Fibroblast of lung (primary cell): ENCODE measurements at regions not wholly inside any gene's neighbourhood (a gene's known extent, or its start where the extent isn't known, plus 50 kb on each side); places are given as distances from the start of the nearest gene placed in this dataset.

Source experiments
- DNase-seq, 2 donors: peaks; one replicate each; pipeline versions ENCODE4 v3.0.0 to v3.0.0-alpha.2; 2010; ENCODE audit warnings: low read depth in 2 of 2
- H2AFZ ChIP-seq: 2 replicates; pipeline ENCODE4 v1.5.1; 2012; ENCODE audit warnings: low read length, control low read depth, inconsistent platforms
- H3K27ac ChIP-seq: 2 replicates; pipeline ENCODE4 v1.5.1; 2011; ENCODE audit warnings: low read length, control low read depth; ENCODE audit not compliant: insufficient read depth
- H3K27me3 ChIP-seq: 2 replicates; pipeline ENCODE4 v1.5.1; 2011; ENCODE audit warnings: mild to moderate bottlenecking, low read length; ENCODE audit not compliant: control insufficient read depth, insufficient read depth
- H3K36me3 ChIP-seq: 2 replicates; pipeline ENCODE4 v1.5.1; 2011; ENCODE audit warnings: low read length; ENCODE audit not compliant: control insufficient read depth, insufficient read depth
- H3K4me1 ChIP-seq: 2 replicates; pipeline ENCODE4 v1.5.1; 2011; ENCODE audit warnings: low read length; ENCODE audit not compliant: control insufficient read depth, insufficient read depth; ENCODE audit errors: extremely low read depth
- H3K4me2 ChIP-seq: 2 replicates; pipeline ENCODE4 v1.5.1; 2011; ENCODE audit warnings: low read length, control low read depth; ENCODE audit not compliant: insufficient read depth; ENCODE audit errors: extremely low read depth
- H3K4me3 ChIP-seq, 4 experiments: fragments of 200-600 bp in 1 of 4; sonication (generic) in 1 of 4; replicated peaks in 1 of 4; 2 replicates each; pipeline ENCODE4 v1.5.1; 2011 to 2016; ENCODE audit warnings: low read length in 4 of 4, low read depth in 3 of 4, mild to moderate bottlenecking in 3 of 4, control low read depth in 2 of 4, inconsistent platforms in 1 of 4, mixed read lengths in 1 of 4; ENCODE audit not compliant: insufficient read depth in 1 of 4; ENCODE audit errors: control extremely low read depth in 1 of 4
- H3K79me2 ChIP-seq: 2 replicates; pipeline ENCODE4 v1.5.1; 2012; ENCODE audit warnings: mild to moderate bottlenecking, low read length, inconsistent platforms; ENCODE audit not compliant: control insufficient read depth, insufficient read depth
- H3K9ac ChIP-seq: 2 replicates; pipeline ENCODE4 v1.5.1; 2011; ENCODE audit warnings: mild to moderate bottlenecking, low read length, control low read depth; ENCODE audit not compliant: insufficient read depth
- H3K9me3 ChIP-seq: 2 replicates; pipeline ENCODE4 v1.5.1; 2012; ENCODE audit warnings: low read depth, low read length; ENCODE audit not compliant: control insufficient read depth, insufficient read depth
- H4K20me1 ChIP-seq: 2 replicates; pipeline ENCODE4 v1.5.1; 2011; ENCODE audit warnings: low read length; ENCODE audit not compliant: control insufficient read depth, insufficient read depth; ENCODE audit errors: extremely low read depth
- CTCF ChIP-seq, 2 donors: IDR thresholded peaks in 1 of 2; conservative IDR thresholded peaks in 1 of 2; 1 replicate in 1 of 2; 2 replicates in 1 of 2; pipeline ENCODE4 v1.5.1; 2011 to 2012; ENCODE audit warnings: low read length in 2 of 2, control low read depth in 1 of 2, inconsistent platforms in 1 of 2, low read depth in 1 of 2, mild to moderate bottlenecking in 1 of 2
- EZH2 ChIP-seq: IDR thresholded peaks from 2 replicates; pipeline ENCODE4 v1.5.1; 2012; ENCODE audit warnings: low read length, control low read depth, mild to moderate bottlenecking; ENCODE audit errors: missing control alignments

- H3K27me3 ChIP-seq: no peaks in the 10 kb centered on the region
- H3K9ac ChIP-seq: no peak overlapping the region
- TF ChIP-seq EZH2 (no peak), CTCF (conservative IDR thresholded peaks at IDR 0.05 in 1 of 2, IDR thresholded peaks at IDR 0.05 in 1 of 2; ENCODE audit: low read depth in 1 of 2, low read length in 2 of 2) (no peak)
- DNase-seq: no peak
- no peak overlapping the region for H3K4me2 ChIP-seq
- H3K36me3 ChIP-seq: no peaks in the 10 kb centered on the region
- H2AFZ ChIP-seq: no peak overlapping the region
- H3K9me3 ChIP-seq: no peaks in the 10 kb centered on the region
- H3K27ac ChIP-seq: no peak overlapping the region
- H4K20me1 ChIP-seq: no peaks in the 10 kb centered on the region
- no peaks in the 10 kb centered on the region for H3K4me1 ChIP-seq
- H3K79me2 ChIP-seq: no peaks in the 10 kb centered on the region
- no peak overlapping the region for H3K4me3 ChIP-seq
These were observed 58.8 kb upstream of the MSI2 start for GRCh38 chr17:57197466-57198071.

- Histone ChIP-seq H3K27ac (no peak overlapping the region), H3K27me3 (no peaks in the 10 kb centered on the region), H4K20me1 (no peaks in the 10 kb centered on the region), H3K9me3 (no peaks in the 10 kb centered on the region), H2AFZ (no peak overlapping the region), H3K4me3 (no peak overlapping the region), H3K36me3 (no peaks in the 10 kb centered on the region), H3K9ac (no peak overlapping the region), H3K4me2 (no peak overlapping the region), H3K79me2 (no peaks in the 10 kb centered on the region), H3K4me1 (no peaks in the 10 kb centered on the region)
- TF ChIP-seq CTCF (conservative IDR thresholded peaks at IDR 0.05 in 1 of 2, IDR thresholded peaks at IDR 0.05 in 1 of 2; ENCODE audit: low read depth in 1 of 2, low read length in 2 of 2) (no peak), EZH2 (no peak)
- DNase-seq: no peak
These were observed 54.8 kb upstream of the MSI2 start for GRCh38 chr17:57201481-57201880.

GRCh38 chr17:57203040-57203439 lies 53.3 kb upstream of the MSI2 start:
- H3K4me1 ChIP-seq: no peaks in the 10 kb centered on the region
- no peak overlapping the region for H2AFZ ChIP-seq
- no peaks in the 10 kb centered on the region for H3K79me2 ChIP-seq
- no peak overlapping the region for H3K27ac ChIP-seq
- H3K4me2 ChIP-seq: no peak overlapping the region
- H3K27me3 ChIP-seq: no peaks in the 10 kb centered on the region
- H3K9ac ChIP-seq: no peak overlapping the region
- H3K4me3 ChIP-seq: no peak overlapping the region
- H3K9me3 ChIP-seq: no peaks in the 10 kb centered on the region
- TF ChIP-seq EZH2: no peak
- TF ChIP-seq CTCF (conservative IDR thresholded peaks at IDR 0.05 in 1 of 2, IDR thresholded peaks at IDR 0.05 in 1 of 2; ENCODE audit: low read depth in 1 of 2, low read length in 2 of 2): no peak
- H4K20me1 ChIP-seq: no peaks in the 10 kb centered on the region
- no peaks in the 10 kb centered on the region for H3K36me3 ChIP-seq
- no peak for DNase-seq
